Left renal pelvis (tissue), 4 donors: ENCODE measurements at regions not wholly inside any gene's neighbourhood (a gene's known extent, or its start where the extent isn't known, plus 50 kb on each side); places are given as distances from the start of the nearest gene placed in this dataset.

ENCODE experiments used
- DNase-seq, 4 donors: peaks; one replicate each; pipeline ENCODE4 v3.0.0-alpha.2; 2013; ENCODE audit warnings: low read depth in 4 of 4, low spot score in 3 of 4

DNA sequence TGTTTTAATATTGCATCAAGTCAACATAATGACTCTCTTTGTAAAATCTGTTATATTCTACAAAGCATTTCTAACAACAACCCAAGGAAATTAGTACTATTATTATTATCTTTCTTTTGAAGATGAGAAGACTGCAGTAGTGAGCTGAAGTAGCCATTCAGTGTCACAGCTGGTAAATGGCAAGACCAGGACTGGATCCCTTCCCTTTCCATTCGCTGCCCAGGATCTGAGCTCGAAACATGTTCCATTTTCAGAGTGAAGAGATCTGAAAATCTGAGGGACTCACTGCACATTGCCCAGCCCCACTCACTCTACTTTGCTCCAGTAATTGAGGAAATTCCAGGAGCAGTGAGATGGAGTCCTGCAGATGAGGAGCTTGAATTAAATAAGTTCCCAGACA is 240.0 kb upstream of the BLID start:
- DNase-seq, result no peak

DNA sequence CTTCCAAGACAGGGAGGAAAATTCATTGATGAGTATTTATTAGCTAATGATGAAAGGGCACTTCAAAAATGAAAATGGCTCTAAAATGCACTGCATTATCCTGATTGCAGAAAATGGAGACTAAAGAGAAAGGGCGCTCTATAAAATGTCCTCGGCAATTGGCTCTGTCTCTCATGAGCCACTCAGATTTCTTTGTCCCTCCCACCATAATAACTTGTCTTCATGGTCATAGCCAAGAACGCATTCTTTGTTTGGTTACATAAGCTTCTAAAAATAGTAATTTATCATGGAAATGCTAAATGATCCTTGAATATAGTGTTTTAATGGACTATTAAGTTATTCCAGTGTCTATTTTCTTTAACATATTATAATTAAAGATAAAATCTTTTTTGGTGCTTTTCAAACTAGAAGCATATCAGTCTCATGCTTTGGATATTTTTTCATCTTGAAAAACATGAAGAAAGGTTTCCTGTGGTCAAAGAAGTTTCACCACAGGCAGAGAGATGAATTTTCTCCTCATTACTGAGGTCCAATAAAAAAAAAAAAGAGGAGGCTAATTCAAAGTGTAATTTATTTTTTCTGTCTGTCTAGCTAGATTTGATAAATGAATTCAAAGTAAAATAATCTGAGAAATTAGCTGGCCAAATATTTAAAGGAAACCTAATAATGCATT is 238.1 kb upstream of the BLID start:
- DNase-seq, result no peak

DNA sequence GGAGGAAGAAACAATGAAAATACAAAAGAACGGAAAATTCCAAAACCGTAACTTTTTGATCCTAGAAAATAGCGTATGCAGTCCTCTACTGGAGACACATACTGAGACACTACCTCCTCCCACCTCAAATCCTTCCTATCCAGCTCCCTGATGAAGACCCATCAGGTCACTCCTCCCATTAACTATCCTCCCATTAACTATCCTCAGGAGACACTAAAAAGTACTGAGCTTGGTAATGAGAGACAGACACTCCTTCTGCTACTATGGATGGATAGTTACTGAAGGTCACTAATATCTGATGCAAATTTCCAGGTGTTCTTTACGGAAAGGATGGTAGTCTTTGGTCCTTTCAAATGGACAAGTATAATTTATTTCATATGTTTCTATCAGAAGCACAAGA is 237.5 kb upstream of the BLID start:
- no peak for DNase-seq

DNA sequence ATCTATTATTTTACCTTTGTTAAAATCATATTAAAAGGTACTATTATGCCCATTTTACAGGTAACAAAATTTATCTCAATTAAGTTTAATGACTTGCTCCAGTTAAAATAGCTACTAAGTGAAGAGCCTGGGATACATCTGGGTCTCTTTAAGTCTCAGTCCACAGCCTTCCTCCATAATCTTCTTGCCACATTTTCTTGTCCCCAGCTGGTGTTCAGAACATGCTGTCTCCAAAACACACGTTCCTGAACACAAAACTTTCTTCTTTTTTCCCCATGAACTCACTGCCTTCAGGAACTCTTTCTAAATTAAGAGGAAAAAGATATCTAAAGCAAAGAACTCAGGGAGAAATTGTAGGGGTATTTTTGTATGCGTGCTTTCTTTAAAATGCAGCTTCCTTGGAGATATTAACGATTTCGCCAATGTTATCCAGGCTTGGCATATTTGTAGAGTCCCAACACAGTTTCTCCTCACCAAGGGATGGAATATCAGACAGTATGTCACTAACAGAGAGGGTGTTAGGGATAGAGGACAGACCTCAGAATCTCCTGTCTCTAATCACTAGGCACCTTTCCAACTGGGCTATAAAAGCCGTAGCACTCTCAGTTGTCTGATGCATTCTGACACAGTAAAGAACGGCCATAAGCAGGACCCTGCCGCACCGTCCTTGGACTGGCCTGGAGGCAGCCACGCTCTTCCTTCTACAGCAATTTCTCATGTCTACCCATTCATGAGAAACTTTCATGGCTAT is 232.8 kb upstream of the BLID start:
- DNase-seq, result no peak

DNA sequence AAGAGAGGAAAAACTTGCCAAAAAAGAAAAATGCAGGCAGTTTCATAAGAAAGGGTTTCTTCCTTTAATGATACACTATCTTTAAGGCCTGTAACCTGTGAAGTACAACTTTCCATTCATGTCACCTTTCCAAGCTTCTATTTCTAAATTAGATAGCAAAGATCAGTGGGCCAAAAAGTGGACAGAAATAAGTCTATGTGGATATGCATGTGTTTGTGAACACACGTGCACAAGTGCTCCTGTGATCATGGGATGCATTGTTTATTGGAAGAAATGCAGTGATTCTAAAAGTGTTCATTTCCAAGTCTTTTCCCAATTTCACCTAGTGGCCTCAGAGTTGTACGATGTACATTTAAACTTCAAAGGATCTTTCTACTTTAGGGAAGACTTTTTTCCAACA is 230.0 kb upstream of the BLID start:
- DNase-seq, result no peak

DNA sequence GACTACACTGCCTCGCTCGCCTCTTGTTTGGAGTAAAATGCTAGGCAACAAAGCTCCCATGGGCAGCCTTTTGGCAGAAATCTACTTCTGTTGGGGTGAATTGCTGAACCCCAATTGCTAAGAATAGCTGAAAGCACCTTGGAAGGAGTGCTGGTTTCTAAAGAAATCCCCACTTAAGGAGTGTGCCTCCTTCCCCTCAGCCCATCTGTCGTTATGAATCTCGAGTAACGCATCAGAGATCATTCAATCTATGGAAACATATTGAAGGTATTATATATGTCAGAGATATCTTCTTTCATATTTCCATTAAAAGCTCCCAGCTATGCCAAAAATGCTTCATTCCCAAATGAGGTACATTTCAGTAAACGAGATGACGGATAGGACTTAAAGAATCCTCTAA is 229.6 kb upstream of the BLID start:
- DNase-seq, result no peak

DNA sequence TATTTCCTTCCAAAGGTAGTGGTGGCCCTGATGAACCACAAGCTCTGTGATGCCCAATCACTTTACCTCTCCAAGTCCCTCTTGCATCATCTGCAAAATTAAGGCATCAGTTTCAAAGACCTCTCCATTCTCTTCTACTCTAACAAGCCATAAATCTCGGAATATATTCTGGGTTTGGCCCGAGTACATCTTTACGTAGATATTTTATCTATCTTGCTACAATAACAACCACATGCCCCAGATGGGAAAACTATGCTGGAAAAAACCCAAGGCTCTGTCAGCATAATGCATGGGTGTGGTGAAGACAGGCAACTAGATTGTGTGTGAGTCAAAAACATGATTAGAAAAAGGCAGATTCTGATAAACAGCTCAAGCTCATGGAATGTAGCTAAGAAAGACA is 228.2 kb upstream of the BLID start:
- DNase-seq, result no peak

DNA sequence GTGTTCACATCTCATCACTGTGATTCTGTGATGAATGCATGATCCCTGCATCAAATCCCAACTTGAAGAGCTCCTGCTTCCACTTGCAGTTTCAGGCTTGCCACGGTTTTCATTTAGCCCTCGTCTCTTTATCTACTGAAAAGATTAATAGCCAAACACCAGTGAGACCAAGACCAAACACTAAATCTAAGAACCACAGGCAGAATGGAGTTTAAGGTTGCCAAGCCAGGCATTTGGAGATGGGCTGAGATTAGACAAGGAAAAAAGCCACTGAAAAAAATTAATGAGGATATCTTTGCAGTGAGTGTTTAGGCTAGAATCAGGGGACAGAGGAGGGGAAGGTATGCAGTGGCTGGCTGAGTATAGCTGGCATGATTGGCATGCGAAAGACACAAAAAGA is 227.2 kb upstream of the BLID start:
- DNase-seq, result no peak

DNA sequence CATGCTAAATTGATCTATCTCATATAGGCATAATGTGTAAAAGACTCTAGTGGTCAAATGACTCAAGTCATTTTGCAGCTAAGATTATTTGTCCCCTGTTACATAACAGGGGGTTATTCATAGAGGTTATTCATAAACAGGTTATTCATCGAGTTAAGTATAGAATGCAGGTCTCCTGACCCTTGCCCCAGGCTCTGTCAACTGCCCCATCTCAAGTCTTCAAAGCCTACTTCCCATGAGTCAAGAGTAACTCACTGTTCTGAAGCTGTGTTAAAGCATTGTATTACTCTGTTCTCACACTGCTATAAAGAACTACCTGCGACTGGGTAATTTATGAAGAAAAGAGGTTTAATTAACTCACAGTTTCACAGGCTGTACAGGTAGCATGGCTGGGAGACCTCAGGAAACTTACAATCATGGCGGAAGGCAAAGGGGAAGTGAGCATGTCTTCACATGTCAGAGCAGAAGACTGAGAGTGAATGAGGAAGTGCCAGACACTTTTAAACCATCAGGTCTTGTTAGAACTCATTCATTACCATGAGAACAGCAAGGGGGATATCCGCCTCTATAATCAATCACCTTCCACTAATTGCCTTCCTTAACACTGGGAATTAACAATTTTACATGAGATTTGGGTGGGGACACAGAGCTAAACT is 226.2 kb upstream of the BLID start:
- no peak for DNase-seq

DNA sequence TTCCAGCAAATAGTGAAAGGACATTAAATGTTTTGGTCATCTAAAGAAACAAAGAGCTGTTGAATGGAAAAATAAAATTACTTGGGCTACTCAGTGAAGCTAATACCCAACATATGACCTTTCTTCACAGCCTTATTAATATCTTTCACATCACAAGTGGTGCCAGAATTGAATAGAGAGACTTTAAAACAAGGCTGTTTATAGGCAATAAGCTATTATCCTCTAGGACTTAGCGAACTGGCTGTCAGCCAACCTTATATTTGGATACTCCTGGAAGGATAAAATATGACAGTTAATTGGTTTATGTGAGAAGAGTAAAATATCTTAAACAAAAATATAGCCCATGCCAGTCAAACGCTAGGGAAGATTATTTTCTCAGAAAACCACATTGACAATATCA is 225.5 kb upstream of the BLID start:
- no peak for DNase-seq

DNA sequence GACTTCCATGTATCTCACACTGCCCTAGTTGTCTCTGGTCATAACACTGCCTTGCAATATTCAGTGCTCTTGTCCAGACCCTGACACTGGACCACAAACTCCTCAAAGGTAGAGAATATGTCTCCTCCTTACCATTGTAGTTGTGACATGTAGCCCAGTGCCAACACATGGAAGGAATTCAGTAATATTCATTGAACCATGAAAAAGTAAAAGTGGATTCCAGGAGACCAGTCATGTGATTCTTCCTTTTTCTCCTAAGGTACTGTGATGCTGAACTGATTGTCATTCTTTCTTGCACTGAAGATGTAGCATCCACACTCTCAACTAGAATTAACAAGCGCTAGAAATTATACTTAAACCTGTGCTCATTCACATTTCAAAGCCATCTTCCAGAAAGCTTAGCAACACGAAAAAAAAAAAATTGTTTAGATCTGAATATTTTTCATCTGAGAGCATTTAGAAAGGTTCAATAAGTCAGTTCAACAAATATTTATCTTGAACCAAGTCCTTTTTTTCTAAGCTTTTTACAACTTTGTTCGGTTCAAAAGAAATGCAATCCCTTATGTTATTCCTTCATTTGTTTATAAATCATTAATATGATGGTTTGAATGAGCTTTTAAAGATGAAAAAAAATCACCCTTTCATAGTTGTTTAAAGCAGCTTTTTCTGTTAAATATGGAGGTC is 224.7 kb upstream of the BLID start:
- DNase-seq, result no peak

DNA sequence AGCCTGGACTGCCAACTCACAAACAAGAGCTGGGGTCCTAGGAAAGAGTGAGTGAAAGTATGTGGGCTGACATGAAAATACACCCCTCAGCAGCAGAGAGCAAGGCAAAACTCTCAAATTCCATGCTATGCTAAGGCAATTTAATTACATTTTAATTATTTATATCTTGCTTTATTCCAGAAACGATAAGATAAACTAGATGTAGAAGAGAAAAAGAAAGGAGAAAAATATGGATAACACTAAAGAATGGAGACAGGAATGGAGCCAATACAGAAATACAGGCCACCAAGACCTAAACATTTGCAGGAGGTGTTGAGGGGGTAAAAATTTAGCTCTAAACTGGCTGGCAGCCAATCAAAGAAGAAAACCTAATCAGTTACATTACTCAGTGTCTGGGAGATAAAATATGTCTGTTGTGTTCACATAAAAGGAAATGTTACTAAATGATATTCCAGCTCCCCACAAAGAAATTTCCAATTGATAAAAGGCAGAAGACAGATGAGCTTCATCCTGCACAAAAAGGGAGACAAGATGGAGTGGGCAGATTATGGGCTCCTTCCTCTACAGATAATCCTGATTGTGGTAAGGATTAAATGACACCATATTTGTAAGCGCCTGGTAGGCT is 223.5 kb upstream of the BLID start:
- no peak for DNase-seq

DNA sequence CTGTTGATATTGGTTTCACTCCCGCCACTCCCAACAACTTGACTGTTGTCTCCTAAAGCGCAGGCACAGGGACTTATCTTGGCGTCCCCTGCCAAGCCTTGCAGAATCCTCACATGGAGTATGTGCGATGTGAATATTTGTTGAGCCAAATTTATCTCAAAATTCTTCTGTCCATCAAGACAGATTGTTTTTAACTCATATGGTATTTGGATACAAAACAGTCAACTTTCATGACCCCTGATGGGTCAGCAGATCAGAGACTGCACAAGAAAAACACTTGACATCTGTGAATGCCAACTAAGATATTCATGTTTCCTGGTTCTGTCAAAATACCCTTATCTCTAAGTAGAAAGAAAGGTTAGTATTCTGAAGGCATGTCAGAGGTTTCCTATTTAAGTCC is 221.7 kb upstream of the BLID start:
- no peak for DNase-seq

DNA sequence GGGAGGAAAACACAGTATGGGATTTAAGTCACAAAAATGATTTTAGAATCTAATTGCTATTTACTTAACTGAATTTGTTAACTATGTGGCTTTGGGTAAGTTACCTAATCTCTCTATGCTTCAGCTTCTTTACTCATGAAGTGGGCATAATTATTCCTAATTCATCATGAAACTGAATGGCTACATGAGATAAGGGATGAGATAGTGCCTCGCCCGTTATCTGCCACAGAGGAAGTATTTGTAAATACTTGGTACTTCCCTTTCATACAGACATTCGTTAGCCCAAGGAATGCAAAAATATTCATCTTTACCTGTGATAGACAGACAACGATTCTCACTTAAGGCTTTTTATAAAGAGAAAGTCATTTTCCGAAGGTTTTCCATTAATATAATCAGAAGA is 221.2 kb upstream of the BLID start:
- DNase-seq, result no peak

DNA sequence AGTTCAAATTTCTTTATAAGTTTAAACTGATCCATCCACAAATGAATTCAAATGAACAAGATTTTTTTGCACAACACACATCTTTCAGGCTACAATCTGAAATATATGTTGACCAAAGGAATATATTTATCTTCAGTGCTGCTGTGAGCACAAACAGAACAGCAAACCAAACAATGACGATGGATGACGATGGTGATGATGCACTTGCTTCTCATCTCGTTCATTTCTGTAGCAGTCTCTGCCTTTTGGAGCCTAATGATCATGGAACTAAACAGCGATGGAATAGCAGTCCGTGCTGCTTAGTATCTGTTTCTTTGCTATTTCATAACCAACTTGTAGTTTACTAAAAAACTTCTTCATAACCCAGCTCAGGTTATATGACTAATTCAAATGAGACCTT is 220.7 kb upstream of the BLID start:
- no peak for DNase-seq

DNA sequence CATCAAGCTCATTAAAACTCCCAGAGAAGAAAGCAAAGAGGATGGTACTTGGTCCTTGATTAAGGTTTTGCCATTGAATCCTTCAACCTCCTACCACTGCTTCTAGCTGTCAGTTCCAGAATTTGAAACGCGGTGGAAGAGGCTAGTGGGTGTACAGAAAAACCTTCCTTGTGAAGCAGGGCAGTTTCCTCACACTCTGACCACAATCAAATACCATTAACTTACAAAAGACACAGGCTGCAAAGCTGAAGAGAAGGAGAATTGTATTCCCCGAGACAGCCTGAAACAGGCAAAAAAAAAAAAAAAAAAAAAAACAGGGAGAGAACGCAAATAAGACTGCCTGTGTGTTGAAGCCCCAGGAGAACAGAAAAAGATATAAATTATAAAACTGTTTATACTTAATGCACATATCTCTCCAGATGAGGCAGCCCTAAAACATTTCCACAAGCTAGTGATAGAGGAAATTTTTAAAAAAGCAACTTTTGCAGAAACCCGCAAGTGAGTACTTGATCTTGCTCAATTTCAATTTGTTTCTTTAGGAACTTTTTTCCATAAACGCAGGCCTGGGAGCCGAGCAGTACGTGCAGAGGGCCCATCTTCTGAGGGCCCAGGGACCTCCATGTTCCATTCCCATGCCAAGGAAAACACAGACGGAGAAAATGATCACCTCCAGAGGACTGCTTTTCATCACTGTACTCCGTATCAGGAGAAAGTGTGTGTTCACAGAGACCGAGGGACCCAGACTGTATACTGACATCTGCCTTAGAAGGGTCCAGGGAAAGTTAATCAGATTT is 218.7 kb upstream of the BLID start:
- DNase-seq, result no peak

DNA sequence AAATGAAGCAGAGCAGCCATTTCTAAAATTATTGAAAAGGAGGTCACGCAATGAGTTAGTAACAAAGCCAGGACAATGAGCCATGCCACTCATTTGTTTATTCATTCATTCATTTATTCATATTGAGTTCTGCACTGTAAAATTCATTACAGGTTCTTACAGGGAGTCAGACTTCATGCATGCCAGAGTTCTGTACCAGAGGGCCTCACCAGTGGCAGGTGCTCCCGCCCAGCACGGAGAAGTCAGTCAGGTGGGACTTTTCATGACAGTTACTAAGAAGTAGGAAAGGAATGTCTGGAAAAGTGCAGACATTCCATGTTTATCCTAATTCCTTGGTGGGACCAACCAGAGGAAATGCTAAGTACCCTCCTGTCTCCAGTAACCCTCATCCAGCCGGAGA is 217.5 kb upstream of the BLID start:
- DNase-seq, result no peak

DNA sequence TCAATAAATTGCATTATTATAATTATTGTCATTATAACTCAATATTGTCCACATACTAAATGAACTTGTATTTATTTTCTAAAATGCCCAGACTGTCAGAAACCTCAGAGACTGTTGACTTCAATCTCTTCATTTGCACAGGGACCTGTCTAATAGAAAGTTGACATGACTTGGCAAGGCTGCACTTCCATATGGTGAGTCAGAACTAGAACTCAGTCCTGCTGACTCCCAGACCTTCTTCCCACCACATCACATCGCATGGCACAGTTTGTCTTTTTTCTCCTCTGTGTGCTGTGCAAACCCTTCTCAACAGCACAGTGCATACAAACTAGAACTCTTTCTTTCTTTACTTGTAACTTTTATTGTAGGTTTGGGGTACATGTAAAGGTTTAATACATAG is 215.1 kb upstream of the BLID start:
- no peak for DNase-seq

DNA sequence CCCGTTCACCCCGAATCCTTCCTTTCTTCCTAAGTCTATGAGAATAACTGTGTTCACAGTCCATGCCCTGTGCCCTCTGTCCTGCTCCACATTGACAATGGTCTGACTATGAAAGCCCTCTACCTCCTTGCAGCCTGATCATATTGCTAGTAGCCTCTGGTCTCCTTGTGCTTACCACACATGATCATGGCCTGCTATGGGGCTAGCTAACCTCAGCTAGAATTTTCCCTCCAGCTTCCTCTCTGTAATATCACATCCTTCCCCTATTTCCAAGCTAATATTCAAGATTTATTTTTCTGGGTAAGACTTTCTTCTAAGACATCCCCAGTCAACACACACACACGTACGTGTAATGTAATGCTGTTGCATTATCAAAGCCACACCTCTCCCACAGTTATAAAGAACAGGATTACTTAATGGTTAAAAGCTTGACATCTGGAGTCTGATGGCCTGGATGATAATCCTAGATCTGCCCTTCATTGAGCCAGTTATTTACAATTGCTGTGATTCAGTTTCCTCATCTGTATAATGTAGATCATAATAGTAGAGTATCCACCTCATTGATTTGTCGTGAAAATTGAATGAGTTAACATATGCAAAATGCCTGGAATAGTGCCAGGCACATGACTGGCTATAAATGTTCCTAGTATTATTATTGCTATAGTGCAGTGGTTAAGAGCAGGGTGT is 214.4 kb upstream of the BLID start:
- DNase-seq, result no peak

DNA sequence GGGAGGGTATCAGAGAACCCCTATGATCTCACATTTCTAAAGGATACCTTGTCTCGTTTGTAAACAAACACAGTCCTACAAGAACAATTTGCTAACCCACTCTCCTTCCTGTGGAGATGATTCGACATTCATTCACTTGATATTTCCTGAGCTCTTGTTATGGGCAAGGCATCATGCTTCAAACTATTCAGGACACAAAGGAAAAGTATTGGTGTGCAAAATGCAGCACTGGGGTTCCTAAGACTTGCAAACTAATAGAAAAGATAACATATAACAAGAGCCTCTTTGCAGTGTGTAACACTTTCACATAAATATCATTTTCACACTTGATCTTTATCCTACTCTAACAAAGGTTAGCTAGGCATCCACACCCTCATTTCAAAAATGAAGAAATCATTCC is 211.5 kb upstream of the BLID start:
- DNase-seq, result no peak
